B cell (primary cell): ENCODE measurements at regions not wholly inside any gene's neighbourhood (a gene's known extent, or its start where the extent isn't known, plus 50 kb on each side); places are given as distances from the start of the nearest gene placed in this dataset.

Source experiments
- ATAC-seq: fragments of 200-7000 bp; cut with Tn5 transposase; one replicate; pipeline ENCODE4 v1.10.0; 2021; ENCODE audit warnings: low read depth, mild to moderate bottlenecking, moderate number of reproducible peaks, moderate library complexity
- CTCF ChIA-PET: fragments of 350-600 bp; sonication (Branson Sonifier 250); formaldehyde crosslinking; loops from one replicate; lab custom pipeline; 2021; ENCODE audit warnings: antibody characterized with exemption, inconsistent platforms; lab: Charles Lee
- POLR2A ChIA-PET: fragments of 350-600 bp; sonication (Branson Sonifier 250); formaldehyde crosslinking; loops from one replicate; lab custom pipeline; 2021; ENCODE audit warnings: antibody characterized with exemption; lab: Charles Lee
- DNase-seq: peaks from one replicate; pipeline ENCODE4 v3.0.0; 2013
- H2AFZ ChIP-seq: 2 replicates; pipeline ENCODE4 v1.6.1; 2012; ENCODE audit warnings: mild to moderate bottlenecking, low read depth, low read length; ENCODE audit not compliant: insufficient read depth, poor library complexity, severe bottlenecking
- H3K27ac ChIP-seq, 2 donors: 1 replicate in 1 of 2; 2 replicates in 1 of 2; pipeline ENCODE4 v1.5.1; 2012 to 2013; ENCODE audit warnings: low read length in 2 of 2, mild to moderate bottlenecking in 2 of 2, moderate library complexity in 1 of 2
- H3K27me3 ChIP-seq, 4 experiments: fragments of 200-600 bp in 1 of 4; sonication (generic) in 1 of 4; replicated peaks in 1 of 4; 1 replicate in 2 of 4; 2 replicates in 2 of 4; pipeline versions ENCODE4 v1.6.1 to v1.7.0; 2013 to 2016; ENCODE audit warnings: low read length in 3 of 4, mild to moderate bottlenecking in 2 of 4, mixed read lengths in 1 of 4, moderate library complexity in 1 of 4; ENCODE audit not compliant: insufficient read depth in 4 of 4, control insufficient read depth in 3 of 4; ENCODE audit errors: control extremely low read depth in 1 of 4
- H3K36me3 ChIP-seq, 2 experiments: replicated peaks in 1 of 2; 1 replicate in 1 of 2; 2 replicates in 1 of 2; pipeline versions ENCODE4 v1.6.1 to v1.7.1; 2013; ENCODE audit warnings: low read length in 1 of 2; ENCODE audit not compliant: insufficient read depth in 2 of 2, control insufficient read depth in 1 of 2; ENCODE audit errors: control extremely low read depth in 1 of 2, extremely low read depth in 1 of 2
- H3K4me1 ChIP-seq, 2 donors: fragments of 200-600 bp in 1 of 2; sonication (generic) in 1 of 2; 1 replicate in 1 of 2; 2 replicates in 1 of 2; pipeline versions ENCODE4 v1.5.1 to v1.6.1; 2013 to 2017; ENCODE audit warnings: low read length in 2 of 2; ENCODE audit not compliant: control insufficient read depth in 2 of 2, insufficient read depth in 2 of 2
- H3K4me2 ChIP-seq: replicated peaks from 2 replicates; pipeline ENCODE3; 2012; ENCODE audit warnings: mild to moderate bottlenecking, low read depth, low read length; ENCODE audit not compliant: poor library complexity, severe bottlenecking
- H3K4me3 ChIP-seq, 5 experiments: fragments of 200-600 bp in 1 of 5; sonication (generic) in 1 of 5; 1 replicate in 3 of 5; 2 replicates in 2 of 5; pipeline versions ENCODE4 v1.5.1 to v1.7.0; 2011 to 2016; ENCODE audit warnings: low read length in 4 of 5, mild to moderate bottlenecking in 4 of 5, low read depth in 2 of 5, control low read depth in 1 of 5, moderate library complexity in 1 of 5; ENCODE audit not compliant: insufficient read depth in 1 of 5; ENCODE audit errors: control extremely low read depth in 1 of 5, extremely low read depth in 1 of 5
- H3K79me2 ChIP-seq: fragments of 200-600 bp; sonication (generic); one replicate; pipeline ENCODE4 v1.6.0; 2016; ENCODE audit warnings: low read length; ENCODE audit not compliant: control insufficient read depth, insufficient read depth
- H3K9ac ChIP-seq: fragments of 200-600 bp; sonication (generic); 2 replicates; pipeline ENCODE4 v1.6.1; 2017; ENCODE audit warnings: mild to moderate bottlenecking, low read length, moderate library complexity
- H3K9me3 ChIP-seq, 3 donors: one replicate each; pipeline versions ENCODE4 v1.6.1 to v1.7.1; 2013; ENCODE audit warnings: low read length in 2 of 3; ENCODE audit not compliant: control insufficient read depth in 2 of 3, insufficient read depth in 1 of 3; ENCODE audit errors: control extremely low read depth in 1 of 3
- H4K20me1 ChIP-seq: 2 replicates; pipeline ENCODE4 v1.6.0; 2012; ENCODE audit warnings: mild to moderate bottlenecking, low read length; ENCODE audit not compliant: insufficient read depth, control insufficient read depth, poor library complexity, severe bottlenecking
- H3K27ac Mint-ChIP-seq: one replicate; pipeline ENCODE4 v1.8.0; 2021; ENCODE audit warnings: mixed read lengths
- H3K27me3 Mint-ChIP-seq: one replicate; pipeline ENCODE4 v1.8.0; 2021; ENCODE audit warnings: mixed read lengths
- H3K4me1 Mint-ChIP-seq: one replicate; pipeline ENCODE4 v1.8.0; 2021; ENCODE audit warnings: mixed read lengths
- H3K4me3 Mint-ChIP-seq: one replicate; pipeline ENCODE4 v1.8.0; 2021; ENCODE audit warnings: mixed read lengths
- H3K9me3 Mint-ChIP-seq: one replicate; pipeline ENCODE4 v1.8.0; 2022; ENCODE audit warnings: mixed read lengths; ENCODE audit not compliant: insufficient read depth
- EZH2 ChIP-seq: IDR thresholded peaks from 2 replicates; pipeline ENCODE4 v1.6.1; 2012; ENCODE audit warnings: borderline replicate concordance, low read depth, mild to moderate bottlenecking, moderate library complexity, low read length; ENCODE audit not compliant: insufficient read depth, poor library complexity, severe bottlenecking
- WGBS: methylation state at CpG from one replicate; pipeline ENCODE4 v1.1.5; 2013; ENCODE audit warnings: missing lambda C conversion rate; ENCODE audit not compliant: insufficient coverage; 5-methylcytosine and 5-hydroxymethylcytosine counted together
- intact Hi-C: fragments of 100-400 bp; cut with micrococcal nuclease; formaldehyde crosslinking; loops from one replicate; pipeline ENCODE4 v1.10.0; 2022
- TF ChIP-seq, protein P1 (sequence below): fragments of 200-600 bp; IDR thresholded peaks from one replicate; pipeline ENCODE4 v1.8.0; 2022; ENCODE audit warnings: antibody characterized with exemption, mild to moderate bottlenecking

DNA sequence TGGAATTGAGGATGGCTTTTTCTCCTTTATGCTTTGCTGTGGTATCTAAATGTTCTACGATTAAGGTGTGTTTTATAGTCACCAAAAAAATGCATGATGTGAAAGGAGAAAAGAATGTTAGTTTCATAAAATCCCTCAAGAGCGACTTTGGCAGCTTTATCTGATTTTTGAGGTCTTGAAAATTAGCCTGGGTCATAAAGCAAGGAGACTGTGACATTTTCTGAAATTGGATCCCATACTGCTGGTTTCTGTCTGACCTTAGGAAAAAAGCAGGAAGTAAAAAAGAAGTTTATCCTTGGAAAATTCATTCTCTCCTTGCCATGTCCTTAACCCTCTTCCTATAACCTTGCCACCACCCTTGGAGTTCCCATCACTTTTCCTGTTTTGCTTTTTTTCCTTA lies 525.3 kb downstream of the CD83 start:
- TF ChIP-seq EZH2 = no peak
- TF ChIP-seq, protein P1, sequence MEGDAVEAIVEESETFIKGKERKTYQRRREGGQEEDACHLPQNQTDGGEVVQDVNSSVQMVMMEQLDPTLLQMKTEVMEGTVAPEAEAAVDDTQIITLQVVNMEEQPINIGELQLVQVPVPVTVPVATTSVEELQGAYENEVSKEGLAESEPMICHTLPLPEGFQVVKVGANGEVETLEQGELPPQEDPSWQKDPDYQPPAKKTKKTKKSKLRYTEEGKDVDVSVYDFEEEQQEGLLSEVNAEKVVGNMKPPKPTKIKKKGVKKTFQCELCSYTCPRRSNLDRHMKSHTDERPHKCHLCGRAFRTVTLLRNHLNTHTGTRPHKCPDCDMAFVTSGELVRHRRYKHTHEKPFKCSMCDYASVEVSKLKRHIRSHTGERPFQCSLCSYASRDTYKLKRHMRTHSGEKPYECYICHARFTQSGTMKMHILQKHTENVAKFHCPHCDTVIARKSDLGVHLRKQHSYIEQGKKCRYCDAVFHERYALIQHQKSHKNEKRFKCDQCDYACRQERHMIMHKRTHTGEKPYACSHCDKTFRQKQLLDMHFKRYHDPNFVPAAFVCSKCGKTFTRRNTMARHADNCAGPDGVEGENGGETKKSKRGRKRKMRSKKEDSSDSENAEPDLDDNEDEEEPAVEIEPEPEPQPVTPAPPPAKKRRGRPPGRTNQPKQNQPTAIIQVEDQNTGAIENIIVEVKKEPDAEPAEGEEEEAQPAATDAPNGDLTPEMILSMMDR = no peak
- no peak for DNase-seq
- Histone ChIP-seq H3K36me3 (no peaks in the 10 kb centered on the region), H4K20me1 (no peaks in the 10 kb centered on the region), H3K27me3 (no peaks in the 10 kb centered on the region), H3K79me2 (no peaks in the 10 kb centered on the region), H3K4me3 (no peak overlapping the region), H3K4me2 (no peak overlapping the region), H3K27ac (no peak overlapping the region), H3K4me1 (peaks cover 40 to 44% of the 10 kb centered on the region in 2 donors), H2AFZ (no peak overlapping the region), H3K9me3 (no peaks in the 10 kb centered on the region), H3K9ac (no peak overlapping the region)
- POLR2A ChIA-PET = no interaction called here
- intact Hi-C loops = no loop called here
- no peaks in the 10 kb centered on the region for H3K27me3 Mint-ChIP-seq
- no peak for ATAC-seq
- H3K27ac Mint-ChIP-seq = peak overlapping the region; percentile 38
- peaks cover 55% of the 10 kb centered on the region for H3K4me1 Mint-ChIP-seq
- no peak overlapping the region for H3K4me3 Mint-ChIP-seq
- CTCF ChIA-PET = no interaction called here
- no CpG with 5 or more reads among the region's 2 CpGs for WGBS
- no peaks in the 10 kb centered on the region for H3K9me3 Mint-ChIP-seq

DNA sequence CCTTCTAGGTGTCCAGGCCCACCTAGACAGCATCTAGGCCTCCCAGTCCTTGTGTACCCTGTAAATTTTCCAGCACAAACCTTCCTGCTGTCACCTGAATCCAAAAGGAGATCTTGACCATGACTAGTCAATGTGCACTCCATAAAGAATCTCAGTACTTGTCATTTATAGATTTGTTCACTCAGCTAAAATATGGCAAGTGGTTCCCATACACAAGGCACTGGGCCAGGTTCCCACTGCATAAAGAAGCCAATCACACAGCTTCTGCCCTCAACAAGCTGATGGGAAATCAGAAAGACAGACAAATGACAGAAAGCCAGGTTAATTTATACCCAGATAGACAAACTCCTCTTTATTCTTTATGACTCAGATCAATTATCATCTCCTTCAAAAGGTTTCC lies 526.8 kb downstream of the CD83 start:
- Histone ChIP-seq H3K4me3 (no peak overlapping the region), H3K27me3 (no peaks in the 10 kb centered on the region), H3K9ac (no peak overlapping the region), H3K36me3 (no peaks in the 10 kb centered on the region), H3K27ac (no peak overlapping the region), H3K9me3 (no peaks in the 10 kb centered on the region), H2AFZ (no peak overlapping the region), H4K20me1 (no peaks in the 10 kb centered on the region), H3K4me1 (peaks cover 25 to 29% of the 10 kb centered on the region in 2 donors), H3K4me2 (no peak overlapping the region), H3K79me2 (no peaks in the 10 kb centered on the region)
- intact Hi-C loops = no loop called here
- CTCF ChIA-PET = no interaction called here
- Mint-ChIP-seq H3K27ac (peak overlapping the region; percentile 12), H3K4me1 (peaks cover 41% of the 10 kb centered on the region), H3K9me3 (no peaks in the 10 kb centered on the region), H3K27me3 (no peaks in the 10 kb centered on the region), H3K4me3 (no peak overlapping the region)
- TF ChIP-seq EZH2 = no peak
- TF ChIP-seq, protein P1 = no peak
- ATAC-seq (no peak), DNase-seq (no peak)
- POLR2A ChIA-PET = no interaction called here
